ENCODE measurements at regions not wholly inside any gene's neighbourhood (a gene's known extent, or its start where the extent isn't known, plus 50 kb on each side); places are given as distances from the start of the nearest gene placed in this dataset.

- H3K27me3 Mint-ChIP-seq (ENCODE audit: low read depth) = no peaks in the 10 kb centered on the region
- no peaks in the 10 kb centered on the region for H3K4me1 Mint-ChIP-seq (ENCODE audit: low read depth)
- TF ChIP-seq CTCF (IDR thresholded peaks at IDR 0.05) = no peak
- peaks cover 1% of the 10 kb centered on the region for H3K9me3 Mint-ChIP-seq (ENCODE audit: low read depth)
- no peaks in the 10 kb centered on the region for H3K36me3 Mint-ChIP-seq (ENCODE audit: low read depth)
- no peak overlapping the region for H3K4me3 Mint-ChIP-seq (ENCODE audit: unreplicated experiment)
- no peak for DNase-seq (ENCODE audit: low spot score)
- H3K27ac Mint-ChIP-seq (ENCODE audit: unreplicated experiment) = no peak overlapping the region
Observed at GRCh38 chr2:122999821-123000220, 1025.3 kb upstream of the CNTNAP5 start.

- Mint-ChIP-seq H3K9me3 (ENCODE audit: low read depth) (peaks cover 22% of the 10 kb centered on the region), H3K27me3 (ENCODE audit: low read depth) (no peaks in the 10 kb centered on the region), H3K36me3 (ENCODE audit: low read depth) (peaks cover 3% of the 10 kb centered on the region), H3K4me1 (ENCODE audit: low read depth) (no peaks in the 10 kb centered on the region), H3K4me3 (ENCODE audit: unreplicated experiment) (no peak overlapping the region), H3K27ac (ENCODE audit: unreplicated experiment) (no peak overlapping the region)
- TF ChIP-seq CTCF (IDR thresholded peaks at IDR 0.05) = no peak
- DNase-seq (ENCODE audit: low spot score) = no peak
Observed at GRCh38 chr2:123002660-123003248, 1022.3 kb upstream of the CNTNAP5 start.

- Mint-ChIP-seq H3K27me3 (ENCODE audit: low read depth) (no peaks in the 10 kb centered on the region), H3K4me3 (ENCODE audit: unreplicated experiment) (no peak overlapping the region), H3K4me1 (ENCODE audit: low read depth) (no peaks in the 10 kb centered on the region), H3K36me3 (ENCODE audit: low read depth) (no peaks in the 10 kb centered on the region), H3K27ac (ENCODE audit: unreplicated experiment) (no peak overlapping the region), H3K9me3 (ENCODE audit: low read depth) (no peaks in the 10 kb centered on the region)
- no peak for TF ChIP-seq CTCF (IDR thresholded peaks at IDR 0.05)
- DNase-seq (ENCODE audit: low spot score) = no peak
Observed at GRCh38 chr2:123015186-123015585, 1009.9 kb upstream of the CNTNAP5 start.

GRCh38 chr2:123035541-123035940, 989.5 kb upstream of the CNTNAP5 start:
- Mint-ChIP-seq H3K4me1 (ENCODE audit: low read depth) (no peaks in the 10 kb centered on the region), H3K27ac (ENCODE audit: unreplicated experiment) (no peak overlapping the region), H3K27me3 (ENCODE audit: low read depth) (no peaks in the 10 kb centered on the region), H3K9me3 (ENCODE audit: low read depth) (peaks cover 24% of the 10 kb centered on the region), H3K36me3 (ENCODE audit: low read depth) (no peaks in the 10 kb centered on the region), H3K4me3 (ENCODE audit: unreplicated experiment) (no peak overlapping the region)
- DNase-seq (ENCODE audit: low spot score) = no peak
- TF ChIP-seq CTCF (IDR thresholded peaks at IDR 0.05) = no peak

GRCh38 chr2:123036300-123036699, 988.8 kb upstream of the CNTNAP5 start:
- Mint-ChIP-seq H3K36me3 (ENCODE audit: low read depth) (no peaks in the 10 kb centered on the region), H3K4me1 (ENCODE audit: low read depth) (no peaks in the 10 kb centered on the region), H3K27me3 (ENCODE audit: low read depth) (no peaks in the 10 kb centered on the region), H3K27ac (ENCODE audit: unreplicated experiment) (no peak overlapping the region), H3K4me3 (ENCODE audit: unreplicated experiment) (no peak overlapping the region), H3K9me3 (ENCODE audit: low read depth) (peaks cover 24% of the 10 kb centered on the region)
- TF ChIP-seq CTCF (IDR thresholded peaks at IDR 0.05) = no peak
- DNase-seq (ENCODE audit: low spot score) = no peak

All from chondrocyte (in vitro differentiated cells).